GM21825 (cell line): ENCODE measurements at regions not wholly inside any gene's neighbourhood (a gene's known extent, or its start where the extent isn't known, plus 50 kb on each side); places are given as distances from the start of the nearest gene placed in this dataset.
"Not testable (repeated sequence)": the region's sequence is repeated elsewhere in the genome, so short reads cannot be mapped to it uniquely, and the experiment has no call there.

Experiments used
- ATAC-seq: cut with Tn5 transposase; IDR thresholded peaks from one replicate; pipeline ENCODE4 v1.9.1; 2021; ENCODE audit warnings: mild to moderate bottlenecking, moderate library complexity; ENCODE audit not compliant: unreplicated experiment

DNA sequence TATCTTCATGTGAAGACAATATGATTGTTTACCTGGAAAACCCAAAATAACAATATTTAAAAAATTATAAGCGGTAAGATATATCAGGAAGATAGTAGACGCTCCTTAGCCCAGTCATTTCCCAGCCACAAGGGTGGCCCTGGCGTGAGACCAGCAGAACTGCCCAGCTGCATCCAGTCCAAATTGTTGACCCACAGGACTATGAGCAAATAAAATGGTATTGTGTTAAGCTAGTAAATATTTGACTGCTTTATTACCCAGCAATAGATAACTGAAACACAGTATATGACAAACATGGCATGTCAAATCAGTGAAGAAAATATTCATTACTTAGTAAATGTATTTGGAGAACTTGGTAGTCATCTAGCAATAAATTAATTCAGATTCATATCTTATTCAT lies 294.3 kb upstream of the SPAG17 start:
- ATAC-seq = no peak

- ATAC-seq = no peak
These were observed 288.8 kb upstream of the SPAG17 start for GRCh38 chr1:118473825-118474224.

DNA sequence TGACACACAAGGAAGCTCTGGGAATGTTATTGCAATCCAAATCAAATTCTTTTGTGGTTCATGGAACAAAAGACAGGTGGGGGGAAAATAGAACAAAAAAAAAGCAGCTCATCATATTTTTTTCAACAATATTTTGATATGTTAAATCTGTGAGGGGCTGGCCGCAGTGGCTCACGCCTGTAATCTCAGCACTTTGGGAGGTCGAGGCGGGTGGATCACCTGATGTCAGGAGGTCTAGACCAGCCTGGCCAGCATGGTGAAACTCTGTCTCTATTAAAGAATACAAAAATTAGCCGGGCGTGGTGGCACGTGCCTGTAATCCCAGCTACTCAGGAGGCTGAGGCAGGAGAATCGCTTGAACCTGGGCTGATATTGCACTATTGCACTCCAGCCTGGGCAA lies 279.4 kb upstream of the SPAG17 start:
- not testable (repeated sequence) for ATAC-seq

- no peak for ATAC-seq
These were observed 276.1 kb upstream of the SPAG17 start for GRCh38 chr1:118461154-118461553.

DNA sequence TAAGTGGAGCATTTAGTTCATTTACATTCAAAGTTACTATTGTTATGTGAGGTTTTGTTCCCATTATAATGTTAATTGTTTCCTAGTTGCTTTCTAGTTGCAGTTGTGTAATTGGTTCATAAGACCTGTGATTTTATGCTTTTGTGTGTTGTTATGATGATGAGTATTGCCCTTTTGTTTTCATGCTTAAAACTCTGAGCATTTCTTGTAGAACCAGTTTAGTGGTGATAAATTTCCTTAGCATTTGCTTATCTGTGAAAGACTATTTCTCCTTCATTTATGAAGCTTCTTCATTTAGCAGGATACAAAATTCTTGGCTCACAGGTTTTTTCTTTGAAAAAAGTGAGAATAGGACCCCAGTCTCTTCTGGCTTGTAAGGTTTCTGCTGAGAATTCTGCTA lies 274.8 kb upstream of the SPAG17 start:
- no peak for ATAC-seq

- not testable (repeated sequence) for ATAC-seq
These were observed 268.8 kb upstream of the SPAG17 start for GRCh38 chr1:118453856-118454255.

DNA sequence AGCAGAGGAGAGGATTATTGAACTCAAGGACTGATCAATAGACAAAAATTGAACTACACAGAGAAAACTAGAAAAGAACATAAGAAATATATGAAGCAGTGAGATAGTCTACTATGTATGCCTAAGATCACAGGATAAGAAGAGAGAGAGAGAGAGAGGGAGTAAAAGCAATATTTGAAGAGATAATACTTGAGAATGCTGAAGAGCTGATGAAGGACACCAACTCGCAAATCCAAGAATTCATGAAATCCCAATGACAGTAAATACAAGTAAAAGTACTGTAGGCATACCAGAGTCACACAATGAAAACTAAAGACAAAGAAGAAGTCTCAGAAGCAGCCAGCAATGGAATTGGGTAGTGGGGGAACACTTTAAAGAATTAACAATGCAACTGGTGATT lies 260.1 kb upstream of the SPAG17 start:
- no peak for ATAC-seq

- ATAC-seq = no peak
These were observed 257.2 kb upstream of the SPAG17 start for GRCh38 chr1:118442214-118442613.

- no peak for ATAC-seq
These were observed 252.6 kb upstream of the SPAG17 start for GRCh38 chr1:118437664-118438063.

DNA sequence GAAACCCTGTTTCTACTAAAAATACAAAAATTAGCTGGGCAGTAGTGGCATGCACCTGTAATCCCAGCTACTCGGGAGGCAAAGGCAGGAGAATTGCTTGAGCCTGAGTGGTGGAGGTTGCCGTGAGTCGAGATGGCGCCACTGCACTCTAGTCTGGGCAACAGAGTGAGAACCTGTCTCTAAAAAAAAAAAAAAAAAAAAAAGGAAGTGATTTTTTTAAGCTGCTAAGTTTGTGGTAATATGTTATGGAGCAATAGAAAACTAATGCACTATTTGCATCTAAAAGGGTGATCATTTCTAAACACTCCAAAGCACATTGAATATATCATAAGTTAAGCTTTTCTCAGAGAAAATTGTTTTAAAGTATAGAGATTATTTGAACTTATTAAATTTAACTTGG lies 244.8 kb upstream of the SPAG17 start:
- ATAC-seq = no peak

DNA sequence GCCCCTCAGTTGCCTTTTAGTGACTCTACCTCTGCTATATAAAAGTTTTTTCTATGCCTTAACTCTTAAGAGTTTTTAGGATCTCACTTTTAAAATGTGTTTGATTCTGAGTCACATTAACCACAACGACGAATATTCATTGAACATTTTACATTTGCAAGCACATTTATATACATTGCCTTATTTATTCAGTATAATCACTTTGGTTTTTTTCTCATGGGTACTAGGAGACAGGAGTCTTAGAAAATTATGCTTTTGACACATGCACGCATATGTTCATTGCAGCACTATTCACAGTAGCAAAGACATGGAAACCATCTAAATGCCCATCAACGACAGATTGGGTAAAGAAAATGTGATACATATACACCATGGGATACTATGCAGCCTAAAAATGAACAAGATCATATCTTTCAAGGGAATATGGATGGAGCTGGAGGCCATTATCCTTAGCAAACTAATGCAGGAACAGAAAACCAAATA lies 236.9 kb upstream of the SPAG17 start:
- no peak for ATAC-seq

DNA sequence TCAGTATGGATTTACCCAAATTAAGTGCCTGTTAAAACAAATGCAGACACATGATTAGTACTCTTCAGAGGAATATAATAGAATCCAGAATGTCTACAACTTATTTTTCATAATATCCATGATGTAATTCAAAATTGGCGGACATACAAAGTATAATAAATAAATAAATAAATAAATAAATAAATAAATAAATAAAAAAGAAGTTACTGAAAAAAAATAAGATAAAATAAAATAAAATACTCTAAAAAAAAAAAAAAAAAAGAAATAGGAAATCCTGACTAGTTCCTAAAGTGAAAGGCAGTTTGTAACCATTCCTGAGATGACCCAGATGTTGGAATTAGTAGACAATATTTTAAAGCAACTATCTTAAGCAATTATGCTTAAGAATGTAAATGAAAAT lies 219.0 kb upstream of the SPAG17 start:
- no peak for ATAC-seq

GRCh38 chr1:118397496-118397859 lies 212.4 kb upstream of the SPAG17 start:
- ATAC-seq = no peak

DNA sequence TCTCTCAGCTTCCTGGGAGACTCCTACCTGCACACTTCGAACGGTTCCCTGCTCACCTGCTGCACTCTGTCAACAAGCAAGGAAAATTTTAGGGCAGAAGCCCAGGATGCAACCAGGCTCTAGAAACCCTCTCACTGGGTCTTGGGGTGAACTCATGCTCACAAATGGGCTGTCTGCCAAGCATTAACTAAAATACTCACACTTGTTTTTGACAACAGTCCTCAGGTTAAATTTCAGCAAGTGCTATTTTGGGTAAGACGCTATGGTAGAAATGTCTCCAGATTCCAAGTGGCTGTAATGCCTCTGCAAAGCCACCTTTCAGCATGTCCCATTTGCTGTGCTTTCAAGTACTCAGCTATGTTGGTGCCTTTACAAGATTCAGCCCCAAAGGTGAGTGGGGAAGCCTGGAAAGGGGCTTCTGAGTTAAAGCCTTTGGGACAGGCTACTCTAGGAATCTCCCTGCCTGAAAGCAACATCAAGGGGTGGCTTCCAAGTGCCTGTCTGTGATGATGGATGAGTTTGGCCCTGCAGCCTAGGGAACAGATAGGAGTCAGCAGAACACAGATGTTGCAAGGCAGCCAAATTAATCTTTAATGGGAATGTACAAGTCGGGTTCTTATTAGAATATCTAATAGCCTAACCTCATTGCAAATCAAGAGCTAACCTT lies 211.9 kb upstream of the SPAG17 start:
- no peak for ATAC-seq

DNA sequence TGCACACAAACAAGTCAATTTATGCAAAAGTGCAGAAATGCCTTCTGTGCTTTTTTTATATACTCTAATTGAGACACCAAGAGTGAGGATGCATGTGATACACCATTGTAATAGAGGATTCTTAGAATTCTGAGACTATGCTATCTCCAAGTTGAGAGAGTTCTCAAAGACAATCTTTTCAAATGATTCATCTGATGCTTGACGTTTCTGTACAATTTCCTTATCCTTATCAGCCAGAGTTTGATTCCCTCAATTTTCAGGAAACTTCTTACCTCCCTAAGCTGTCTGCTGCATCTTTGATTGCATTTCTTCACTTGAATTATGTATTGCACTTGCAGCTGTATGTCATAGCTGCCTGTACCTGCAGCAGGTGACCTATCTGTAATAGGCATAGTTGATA lies 211.3 kb upstream of the SPAG17 start:
- ATAC-seq = no peak

GRCh38 chr1:118395430-118395991 lies 210.5 kb upstream of the SPAG17 start:
- ATAC-seq = no peak

- no peak for ATAC-seq
These were observed 205.9 kb upstream of the SPAG17 start for GRCh38 chr1:118390955-118391354.

- no peak for ATAC-seq
These were observed 203.4 kb upstream of the SPAG17 start for GRCh38 chr1:118388301-118388959.

- ATAC-seq = no peak
These were observed 196.3 kb upstream of the SPAG17 start for GRCh38 chr1:118381197-118381869.

- ATAC-seq = not testable (repeated sequence)
These were observed 192.2 kb upstream of the SPAG17 start for GRCh38 chr1:118377183-118377582.

- ATAC-seq = no peak
These were observed 186.6 kb upstream of the SPAG17 start for GRCh38 chr1:118371612-118372011.

- no peak for ATAC-seq
These were observed 185.8 kb upstream of the SPAG17 start for GRCh38 chr1:118370861-118371260.
